Skin of body (tissue), 1 donor: ENCODE measurements at regions not wholly inside any gene's neighbourhood (a gene's known extent, or its start where the extent isn't known, plus 50 kb on each side); places are given as distances from the start of the nearest gene placed in this dataset.
"Not testable (repeated sequence)": the region's sequence is repeated elsewhere in the genome, so short reads cannot be mapped to it uniquely, and the experiment has no call there.

ENCODE experiments used
- DNase-seq: peaks from one replicate; lab custom pipeline; 2025; lab: John Stamatoyannopoulos, UW

- DNase-seq = no peak
These were observed 101.8 kb downstream of the NUFIP1 start for GRCh38 chr13:44887515-44887914.

GRCh38 chr13:44884076-44884729 is 105.1 kb downstream of the NUFIP1 start:
- DNase-seq = no peak

GRCh38 chr13:44879452-44880058 is 109.7 kb downstream of the NUFIP1 start:
- DNase-seq = no peak

- no peak for DNase-seq
These were observed 112.4 kb downstream of the NUFIP1 start for GRCh38 chr13:44876782-44877324.

GRCh38 chr13:44874886-44875630 is 114.2 kb downstream of the NUFIP1 start:
- no peak for DNase-seq

GRCh38 chr13:44874176-44874575 is 115.1 kb downstream of the NUFIP1 start:
- DNase-seq = no peak

- no peak for DNase-seq
These were observed 115.8 kb downstream of the NUFIP1 start for GRCh38 chr13:44873461-44873860.

- DNase-seq = no peak
These were observed 116.5 kb downstream of the NUFIP1 start for GRCh38 chr13:44872751-44873150.

- no peak for DNase-seq
These were observed 118.8 kb downstream of the NUFIP1 start for GRCh38 chr13:44870456-44870929.

- DNase-seq = no peak
These were observed 120.1 kb downstream of the NUFIP1 start for GRCh38 chr13:44869167-44869566.

- DNase-seq = no peak
These were observed 120.9 kb downstream of the NUFIP1 start for GRCh38 chr13:44868397-44868796.

GRCh38 chr13:44867825-44868224 is 121.4 kb downstream of the NUFIP1 start:
- no peak for DNase-seq

- DNase-seq = no peak
These were observed 122.8 kb downstream of the NUFIP1 start for GRCh38 chr13:44866411-44866911.

GRCh38 chr13:44865722-44866410 is 123.4 kb downstream of the NUFIP1 start:
- no peak for DNase-seq

- DNase-seq = not testable (repeated sequence)
These were observed 125.6 kb downstream of the NUFIP1 start for GRCh38 chr13:44863641-44864040.

GRCh38 chr13:44860454-44860853 is 128.8 kb downstream of the NUFIP1 start:
- DNase-seq = no peak

- DNase-seq = no peak
These were observed 131.5 kb downstream of the NUFIP1 start for GRCh38 chr13:44857736-44858135.

- no peak for DNase-seq
These were observed 132.2 kb downstream of the NUFIP1 start for GRCh38 chr13:44857061-44857460.

- no peak for DNase-seq
These were observed 133.4 kb downstream of the NUFIP1 start for GRCh38 chr13:44855860-44856259.

- DNase-seq = no peak
These were observed 134.8 kb downstream of the NUFIP1 start for GRCh38 chr13:44854313-44855060.

- no peak for DNase-seq
These were observed 135.6 kb downstream of the NUFIP1 start for GRCh38 chr13:44853641-44854040.
